Smooth muscle cell (in vitro differentiated cells): ENCODE measurements at regions not wholly inside any gene's neighbourhood (a gene's known extent, or its start where the extent isn't known, plus 50 kb on each side); places are given as distances from the start of the nearest gene placed in this dataset.

Experiments
- DNase-seq: peaks from one replicate; lab custom pipeline; 2025; ENCODE audit not compliant: unreplicated experiment; lab: John Stamatoyannopoulos, UW
- H2AFZ ChIP-seq: fragments of 200-600 bp; sonication (generic); 2 replicates; pipeline ENCODE4 v1.6.0; 2016; ENCODE audit warnings: antibody characterized with exemption, low read depth, mild to moderate bottlenecking
- H3F3A ChIP-seq: fragments of 200-600 bp; sonication (generic); 2 replicates; pipeline ENCODE4 v1.6.0; 2017; ENCODE audit warnings: antibody characterized with exemption, low read depth
- H3K27ac ChIP-seq: fragments of 200-600 bp; sonication (generic); 2 replicates; pipeline ENCODE4 v1.5.1; 2016; ENCODE audit warnings: low read depth, mild to moderate bottlenecking
- H3K27me3 ChIP-seq: fragments of 200-600 bp; sonication (generic); 2 replicates; pipeline ENCODE4 v1.6.1; 2016; ENCODE audit warnings: low read depth, mild to moderate bottlenecking
- H3K36me3 ChIP-seq: fragments of 200-600 bp; sonication (generic); 2 replicates; pipeline ENCODE4 v1.5.1; 2016; ENCODE audit warnings: low read depth
- H3K4me1 ChIP-seq: fragments of 200-600 bp; sonication (generic); 2 replicates; pipeline ENCODE4 v1.5.1; 2016; ENCODE audit warnings: low read depth
- H3K4me2 ChIP-seq: fragments of 200-600 bp; sonication (generic); 2 replicates; pipeline ENCODE4 v1.6.0; 2016; ENCODE audit warnings: mild to moderate bottlenecking
- H3K4me3 ChIP-seq: fragments of 200-600 bp; sonication (generic); 2 replicates; pipeline ENCODE4 v1.5.1; 2016; ENCODE audit warnings: mild to moderate bottlenecking
- H3K79me2 ChIP-seq: fragments of 200-600 bp; sonication (generic); 2 replicates; pipeline ENCODE4 v1.6.0; 2016; ENCODE audit warnings: low read depth, mild to moderate bottlenecking
- H3K9ac ChIP-seq: fragments of 200-600 bp; sonication (generic); 2 replicates; pipeline ENCODE4 v1.6.0; 2016; ENCODE audit warnings: low read depth
- H3K9me3 ChIP-seq: fragments of 200-600 bp; sonication (generic); replicated peaks from 2 replicates; pipeline ENCODE4 v1.5.1; 2016; ENCODE audit warnings: low read depth
- H4K20me1 ChIP-seq: fragments of 200-600 bp; sonication (generic); 2 replicates; pipeline ENCODE4 v1.6.0; 2016; ENCODE audit warnings: low read depth
- CTCF ChIP-seq: fragments of 200-600 bp; sonication (generic); IDR thresholded peaks from 2 replicates; pipeline ENCODE4 v1.5.1; 2017; ENCODE audit warnings: borderline replicate concordance, mild to moderate bottlenecking, antibody characterized with exemption; ENCODE audit not compliant: insufficient read depth, poor library complexity, severe bottlenecking
- WGBS: methylation state at CpG from one replicate; pipeline ENCODE4 v1.1.7; 2016; ENCODE audit warnings: low lambda C conversion rate; 5-methylcytosine and 5-hydroxymethylcytosine counted together

GRCh38 chr2:20555954-20556353 is 94.9 kb downstream of the HS1BP3 start:
- H3K36me3 ChIP-seq, result no peaks in the 10 kb centered on the region
- H3K9me3 ChIP-seq, result no peaks in the 10 kb centered on the region
- H3K9ac ChIP-seq, result no peak overlapping the region
- H3F3A ChIP-seq, result no peaks in the 10 kb centered on the region
- TF ChIP-seq CTCF, result no peak
- no peak overlapping the region for H3K27ac ChIP-seq
- H2AFZ ChIP-seq, result no peak overlapping the region
- H4K20me1 ChIP-seq, result no peaks in the 10 kb centered on the region
- no peak overlapping the region for H3K4me3 ChIP-seq
- DNase-seq, result no peak
- no peaks in the 10 kb centered on the region for H3K27me3 ChIP-seq
- H3K4me2 ChIP-seq, result no peak overlapping the region
- peaks cover 2% of the 10 kb centered on the region for H3K4me1 ChIP-seq
- no peaks in the 10 kb centered on the region for H3K79me2 ChIP-seq

- Histone ChIP-seq H2AFZ (no peak overlapping the region), H3K4me2 (no peak overlapping the region), H3K79me2 (no peaks in the 10 kb centered on the region), H3K27me3 (no peaks in the 10 kb centered on the region), H3K9me3 (no peaks in the 10 kb centered on the region), H3K27ac (no peak overlapping the region), H4K20me1 (no peaks in the 10 kb centered on the region), H3K4me3 (no peak overlapping the region), H3K4me1 (peaks cover 10% of the 10 kb centered on the region), H3K36me3 (no peaks in the 10 kb centered on the region), H3K9ac (no peak overlapping the region), H3F3A (no peaks in the 10 kb centered on the region)
- no peak for DNase-seq
- WGBS, result 82% methylated on average over 4 of the region's 4 CpGs
- TF ChIP-seq CTCF, result no peak
Observed at GRCh38 chr2:20556756-20557155, 94.1 kb downstream of the HS1BP3 start.

- H2AFZ ChIP-seq, result no peak overlapping the region
- no peaks in the 10 kb centered on the region for H3F3A ChIP-seq
- DNase-seq, result no peak
- no peaks in the 10 kb centered on the region for H3K27me3 ChIP-seq
- 73% methylated on average over 4 of the region's 4 CpGs for WGBS
- peaks cover 12% of the 10 kb centered on the region for H3K4me1 ChIP-seq
- H3K79me2 ChIP-seq, result no peaks in the 10 kb centered on the region
- no peak overlapping the region for H3K4me2 ChIP-seq
- H3K36me3 ChIP-seq, result no peaks in the 10 kb centered on the region
- no peak overlapping the region for H3K4me3 ChIP-seq
- no peak for TF ChIP-seq CTCF
- H3K9me3 ChIP-seq, result no peaks in the 10 kb centered on the region
- H3K27ac ChIP-seq, result no peak overlapping the region
- H4K20me1 ChIP-seq, result no peaks in the 10 kb centered on the region
- no peak overlapping the region for H3K9ac ChIP-seq
Observed at GRCh38 chr2:20557226-20557625, 93.7 kb downstream of the HS1BP3 start.

- Histone ChIP-seq H4K20me1 (no peaks in the 10 kb centered on the region), H3K9ac (no peak overlapping the region), H3F3A (no peaks in the 10 kb centered on the region), H3K36me3 (no peaks in the 10 kb centered on the region), H3K79me2 (no peaks in the 10 kb centered on the region), H3K4me1 (peaks cover 12% of the 10 kb centered on the region), H2AFZ (no peak overlapping the region), H3K27me3 (no peaks in the 10 kb centered on the region), H3K4me2 (no peak overlapping the region), H3K4me3 (no peak overlapping the region), H3K27ac (no peak overlapping the region), H3K9me3 (no peaks in the 10 kb centered on the region)
- DNase-seq, result no peak
- 91% methylated on average over 3 of the region's 3 CpGs for WGBS
- TF ChIP-seq CTCF, result no peak
Observed at GRCh38 chr2:20557635-20558034, 93.3 kb downstream of the HS1BP3 start.
